NCI-H510A (cell line): ENCODE measurements at regions not wholly inside any gene's neighbourhood (a gene's known extent, or its start where the extent isn't known, plus 50 kb on each side); places are given as distances from the start of the nearest gene placed in this dataset.
"Not testable (repeated sequence)": the region's sequence is repeated elsewhere in the genome, so short reads cannot be mapped to it uniquely, and the experiment has no call there.

ENCODE experiments used
- DNase-seq: peaks from one replicate; lab custom pipeline; 2025; lab: John Stamatoyannopoulos, UW

- DNase-seq: no peak
Measured at GRCh38 chr10:3342771-3343170, 170.2 kb upstream of the PITRM1 start.

GRCh38 chr10:3340127-3340730, 167.6 kb upstream of the PITRM1 start:
- no peak for DNase-seq

GRCh38 chr10:3339531-3339950, 167.0 kb upstream of the PITRM1 start:
- no peak for DNase-seq

GRCh38 chr10:3339121-3339520, 166.5 kb upstream of the PITRM1 start:
- DNase-seq: no peak

- DNase-seq: no peak
Measured at GRCh38 chr10:3337741-3338140, 165.2 kb upstream of the PITRM1 start.

- DNase-seq: no peak
Measured at GRCh38 chr10:3336673-3337293, 164.2 kb upstream of the PITRM1 start.

- DNase-seq: no peak
Measured at GRCh38 chr10:3333426-3333825, 160.8 kb upstream of the PITRM1 start.

- no peak for DNase-seq
Measured at GRCh38 chr10:3331690-3332230, 159.2 kb upstream of the PITRM1 start.

- no peak for DNase-seq
Measured at GRCh38 chr10:3331187-3331586, 158.6 kb upstream of the PITRM1 start.

GRCh38 chr10:3330663-3331062, 158.1 kb upstream of the PITRM1 start:
- DNase-seq: no peak

GRCh38 chr10:3325954-3326750, 153.6 kb upstream of the PITRM1 start:
- no peak for DNase-seq

- DNase-seq: no peak
Measured at GRCh38 chr10:3324612-3325038, 152.0 kb upstream of the PITRM1 start.

- DNase-seq: no peak
Measured at GRCh38 chr10:3323865-3324498, 151.4 kb upstream of the PITRM1 start.

- DNase-seq: no peak
Measured at GRCh38 chr10:3321123-3321522, 148.5 kb upstream of the PITRM1 start.

- no peak for DNase-seq
Measured at GRCh38 chr10:3319811-3320226, 147.2 kb upstream of the PITRM1 start.

- not testable (repeated sequence) for DNase-seq
Measured at GRCh38 chr10:3318480-3318807, 145.9 kb upstream of the PITRM1 start.

- DNase-seq: not testable (repeated sequence)
Measured at GRCh38 chr10:3317553-3318479, 145.2 kb upstream of the PITRM1 start.

GRCh38 chr10:3314445-3315085, 142.0 kb upstream of the PITRM1 start:
- not testable (repeated sequence) for DNase-seq

GRCh38 chr10:3313784-3314444, 141.3 kb upstream of the PITRM1 start:
- not testable (repeated sequence) for DNase-seq

- no peak for DNase-seq
Measured at GRCh38 chr10:3312403-3312940, 139.9 kb upstream of the PITRM1 start.
